Esophagus (tissue), 2 donors: ENCODE measurements at regions not wholly inside any gene's neighbourhood (a gene's known extent, or its start where the extent isn't known, plus 50 kb on each side); places are given as distances from the start of the nearest gene placed in this dataset.

ENCODE experiments used
- H3K27ac ChIP-seq, 2 donors: one replicate each; pipeline ENCODE4 v1.5.1; 2013; ENCODE audit warnings: low read depth in 2 of 2, mild to moderate bottlenecking in 2 of 2, inconsistent platforms in 1 of 2, low read length in 1 of 2, moderate library complexity in 1 of 2
- H3K27me3 ChIP-seq, 2 donors: one replicate each; pipeline ENCODE4 v1.6.1; 2013; ENCODE audit warnings: low read length in 2 of 2, control low read depth in 1 of 2, mild to moderate bottlenecking in 1 of 2; ENCODE audit not compliant: insufficient read depth in 2 of 2, control insufficient read depth in 1 of 2
- H3K36me3 ChIP-seq, 2 donors: one replicate each; pipeline ENCODE4 v1.6.1; 2013; ENCODE audit warnings: low read length in 1 of 2; ENCODE audit not compliant: control insufficient read depth in 2 of 2, insufficient read depth in 2 of 2
- H3K4me1 ChIP-seq, 2 donors: one replicate each; pipeline ENCODE4 v1.6.1; 2013; ENCODE audit warnings: low read length in 1 of 2; ENCODE audit not compliant: control insufficient read depth in 2 of 2, insufficient read depth in 2 of 2
- H3K4me3 ChIP-seq, 2 donors: one replicate each; pipeline ENCODE4 v1.5.1; 2013; ENCODE audit warnings: low read length in 2 of 2, mild to moderate bottlenecking in 2 of 2, low read depth in 1 of 2, moderate library complexity in 1 of 2
- H3K9me3 ChIP-seq, 2 donors: one replicate each; pipeline ENCODE4 v1.6.1; 2013; ENCODE audit warnings: mild to moderate bottlenecking in 2 of 2, low read depth in 1 of 2, low read length in 1 of 2, moderate library complexity in 1 of 2; ENCODE audit not compliant: control insufficient read depth in 2 of 2, insufficient read depth in 1 of 2
- WGBS, 2 donors: extraction: QIAGEN DNeasy Blood & Tissue Kit; methylation state at CpG; one replicate each; pipeline ENCODE4 v1.1.7; 2013; 5-methylcytosine and 5-hydroxymethylcytosine counted together
- donor health status: healthy with polysubstance abuse.
- donor health status: Bipolar disorder and iron deficiency.

DNA sequence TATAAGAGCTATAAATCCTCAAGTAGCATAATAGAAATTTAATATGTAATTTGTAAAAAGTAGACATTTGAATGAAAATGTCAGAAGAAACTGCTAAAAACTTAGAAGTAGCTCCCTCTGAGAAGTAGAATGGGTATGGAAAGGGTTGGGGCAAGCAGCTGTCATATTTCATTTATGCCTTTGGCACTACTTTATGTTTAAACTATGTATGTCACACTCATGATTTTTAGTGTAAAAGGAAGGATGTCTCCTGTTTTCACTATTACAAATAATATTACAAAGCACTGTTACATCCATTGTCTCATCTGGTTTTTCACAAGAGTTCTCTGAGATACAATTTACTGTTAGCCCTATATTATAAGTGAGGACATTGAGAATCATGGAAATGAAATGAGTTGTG, 96.3 kb upstream of the ZNF462 start:
- no peaks in the 10 kb centered on the region for H3K27me3 ChIP-seq
- H3K27ac ChIP-seq = no peak overlapping the region
- H3K9me3 ChIP-seq = no peaks in the 10 kb centered on the region
- no peaks in the 10 kb centered on the region for H3K4me1 ChIP-seq
- no peak overlapping the region for H3K4me3 ChIP-seq
- no peaks in the 10 kb centered on the region for H3K36me3 ChIP-seq

DNA sequence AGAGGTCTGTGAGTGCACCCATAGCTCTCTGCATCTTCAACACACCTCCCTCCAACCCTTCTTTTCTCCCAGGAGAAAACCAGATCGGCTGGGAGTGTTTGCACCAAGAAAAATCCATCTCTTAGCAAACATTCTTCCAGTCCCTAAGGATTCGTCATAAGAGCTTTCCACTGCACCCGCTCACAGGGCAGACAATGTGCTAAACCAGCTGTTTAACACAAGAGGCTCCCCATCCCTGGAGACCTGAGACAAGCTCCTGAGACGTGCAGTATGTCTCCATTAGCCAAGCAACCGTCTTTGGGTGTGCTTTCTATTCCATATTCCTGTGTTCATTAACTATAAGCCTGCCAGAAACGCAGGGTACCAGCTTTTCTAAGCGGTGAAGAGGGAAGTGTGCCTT, 93.6 kb upstream of the ZNF462 start:
- Histone ChIP-seq H3K4me3 (no peak overlapping the region), H3K9me3 (no peaks in the 10 kb centered on the region), H3K27me3 (no peaks in the 10 kb centered on the region), H3K27ac (no peak overlapping the region), H3K36me3 (no peaks in the 10 kb centered on the region), H3K4me1 (no peaks in the 10 kb centered on the region)
- 69 to 72% methylated on average over 7 of the region's 7 CpGs for WGBS, 2 donors

DNA sequence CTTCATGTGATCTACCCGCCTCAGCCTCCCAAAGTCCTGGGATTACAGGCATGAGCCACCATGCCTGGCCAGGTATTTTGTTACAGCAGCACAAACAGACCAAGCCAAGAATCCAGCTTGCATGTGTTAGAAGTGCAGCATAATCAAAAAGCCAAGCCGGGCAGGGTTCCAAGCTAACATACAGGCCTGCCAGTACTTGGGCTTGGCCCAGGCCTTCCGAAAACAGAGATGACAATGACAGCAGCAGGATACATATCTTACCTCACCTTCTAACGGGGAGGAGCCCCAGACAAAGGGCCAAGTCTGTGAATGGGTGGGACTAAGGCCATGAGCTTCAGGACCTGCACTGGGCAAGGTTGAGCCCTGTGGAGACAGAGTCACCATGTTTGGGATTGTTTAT, 91.4 kb upstream of the ZNF462 start:
- Histone ChIP-seq H3K36me3 (no peaks in the 10 kb centered on the region), H3K4me3 (no peak overlapping the region), H3K9me3 (no peaks in the 10 kb centered on the region), H3K4me1 (no peaks in the 10 kb centered on the region), H3K27me3 (no peaks in the 10 kb centered on the region), H3K27ac (no peak overlapping the region)
- WGBS, 2 donors = 51 to 61% methylated on average over 4 of the region's 4 CpGs

DNA sequence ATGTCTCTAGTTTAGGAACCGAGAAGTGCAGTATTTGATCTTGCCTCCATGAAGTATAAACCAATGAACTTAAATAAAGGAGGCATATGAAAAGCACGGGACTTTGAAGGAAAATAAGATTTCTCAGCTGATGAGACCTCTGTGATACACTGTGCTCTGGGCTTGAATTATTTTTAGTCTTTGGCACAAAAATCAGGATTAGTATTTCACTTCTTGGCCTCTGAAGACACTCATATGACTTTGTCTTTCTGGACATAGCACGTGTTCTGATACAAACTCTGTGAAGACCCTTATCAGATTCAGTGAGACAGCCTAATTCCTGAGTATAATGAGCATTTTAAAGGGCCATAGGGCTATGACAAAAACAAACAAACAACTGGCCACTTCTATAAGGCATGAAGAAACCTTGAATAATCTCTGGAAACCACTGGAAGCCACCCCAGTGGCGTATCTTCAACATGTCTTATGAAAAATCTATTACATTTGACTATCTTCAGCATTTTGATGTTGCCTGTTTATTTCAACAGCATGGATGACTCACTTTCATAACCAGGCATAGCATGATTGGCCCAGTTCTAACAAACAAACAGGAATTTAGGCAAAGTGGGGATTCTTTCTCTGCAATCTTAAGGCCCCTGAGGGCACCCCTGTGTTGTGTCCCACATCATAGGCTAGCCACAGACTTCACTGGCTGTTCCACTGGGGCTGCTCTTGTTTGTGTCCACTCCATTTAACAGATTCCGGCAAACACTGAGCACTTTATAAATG, 90.3 kb upstream of the ZNF462 start:
- no peaks in the 10 kb centered on the region for H3K4me1 ChIP-seq
- no peaks in the 10 kb centered on the region for H3K36me3 ChIP-seq
- 82% methylated on average over 5 of the region's 5 CpGs for WGBS, 2 donors
- H3K27ac ChIP-seq = no peak overlapping the region
- H3K4me3 ChIP-seq = no peak overlapping the region
- H3K27me3 ChIP-seq = no peaks in the 10 kb centered on the region
- H3K9me3 ChIP-seq = no peaks in the 10 kb centered on the region

- Histone ChIP-seq H3K9me3 (no peaks in the 10 kb centered on the region), H3K4me1 (no peaks in the 10 kb centered on the region), H3K27ac (no peak overlapping the region), H3K4me3 (no peak overlapping the region), H3K36me3 (no peaks in the 10 kb centered on the region), H3K27me3 (no peaks in the 10 kb centered on the region)
- 46 to 48% methylated on average over 7 of the region's 7 CpGs for WGBS, 2 donors
Measured at GRCh38 chr9:106773750-106774149, 89.2 kb upstream of the ZNF462 start.

DNA sequence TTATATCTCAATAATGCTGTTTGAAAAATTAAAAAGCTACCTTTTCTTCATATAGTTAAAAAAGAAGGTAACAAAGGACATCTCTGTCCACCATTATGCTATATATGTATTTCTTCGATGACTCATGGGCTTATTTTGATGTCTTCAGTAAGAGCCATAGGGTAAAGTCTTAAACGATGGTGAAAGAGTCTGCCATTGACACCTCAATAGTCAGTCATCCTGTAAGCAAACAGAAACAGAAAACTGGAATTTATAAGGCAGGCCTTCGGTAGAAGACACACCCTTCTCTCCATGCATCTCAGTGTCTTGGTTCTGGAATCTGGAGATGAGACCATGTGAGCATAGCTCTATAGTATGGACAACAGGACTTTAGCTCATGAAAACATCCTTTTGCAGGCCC, 87.0 kb upstream of the ZNF462 start:
- 75 to 78% methylated on average over 3 of the region's 3 CpGs for WGBS, 2 donors
- Histone ChIP-seq H3K9me3 (no peaks in the 10 kb centered on the region), H3K4me1 (no peaks in the 10 kb centered on the region), H3K36me3 (no peaks in the 10 kb centered on the region), H3K27me3 (no peaks in the 10 kb centered on the region), H3K4me3 (no peak overlapping the region), H3K27ac (no peak overlapping the region)

DNA sequence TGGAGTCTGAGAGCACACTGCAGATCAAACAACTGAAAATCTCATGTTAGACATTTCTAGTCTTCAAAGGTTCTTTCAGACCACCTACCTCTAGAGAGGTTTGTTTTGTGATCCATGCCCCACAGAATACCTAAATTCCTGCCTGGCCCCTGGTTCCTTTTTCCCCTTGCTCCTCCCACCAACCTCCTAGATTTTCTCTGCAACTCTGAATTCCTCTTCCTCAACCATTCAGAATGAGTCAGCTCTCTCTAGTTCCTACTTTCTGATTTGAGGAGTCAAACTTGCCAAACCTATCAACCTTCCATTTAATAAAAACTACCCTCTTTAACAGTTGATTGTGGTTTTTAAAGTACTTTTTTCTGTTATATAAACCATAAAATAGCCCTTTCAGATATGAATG, 83.2 kb upstream of the ZNF462 start:
- no peaks in the 10 kb centered on the region for H3K36me3 ChIP-seq
- no peaks in the 10 kb centered on the region for H3K4me1 ChIP-seq
- no peak overlapping the region for H3K27ac ChIP-seq
- no peak overlapping the region for H3K4me3 ChIP-seq
- no peaks in the 10 kb centered on the region for H3K9me3 ChIP-seq
- H3K27me3 ChIP-seq = no peaks in the 10 kb centered on the region

- H3K27ac ChIP-seq = no peak overlapping the region
Measured at GRCh38 chr9:106783121-106783520, 79.8 kb upstream of the ZNF462 start.

GRCh38 chr9:106784076-106784475, 78.9 kb upstream of the ZNF462 start:
- Histone ChIP-seq H3K9me3 (no peaks in the 10 kb centered on the region), H3K36me3 (no peaks in the 10 kb centered on the region), H3K27me3 (no peaks in the 10 kb centered on the region), H3K4me3 (no peak overlapping the region), H3K27ac (no peak overlapping the region), H3K4me1 (no peaks in the 10 kb centered on the region)
- WGBS, 2 donors = 61 to 64% methylated on average over 3 of the region's 3 CpGs

More at GRCh38 chr9:106783121-106783520, 79.8 kb upstream of the ZNF462 start:
- Histone ChIP-seq H3K4me3 (no peak overlapping the region), H3K27me3 (no peaks in the 10 kb centered on the region), H3K9me3 (no peaks in the 10 kb centered on the region), H3K4me1 (no peaks in the 10 kb centered on the region), H3K36me3 (no peaks in the 10 kb centered on the region)
- 89 to 92% methylated on average over 1 of the region's 1 CpG for WGBS, 2 donors

GRCh38 chr9:106785200-106785599, 77.8 kb upstream of the ZNF462 start:
- Histone ChIP-seq H3K4me3 (no peak overlapping the region), H3K9me3 (no peaks in the 10 kb centered on the region), H3K4me1 (no peaks in the 10 kb centered on the region), H3K27me3 (no peaks in the 10 kb centered on the region), H3K36me3 (no peaks in the 10 kb centered on the region), H3K27ac (no peak overlapping the region)
- 89 to 92% methylated on average over 3 of the region's 3 CpGs for WGBS, 2 donors
